Ishikawa (cell line): ENCODE measurements at regions not wholly inside any gene's neighbourhood (a gene's known extent, or its start where the extent isn't known, plus 50 kb on each side); places are given as distances from the start of the nearest gene placed in this dataset.

Experiments
- EP300 ChIP-seq: IDR thresholded peaks from 2 replicates; pipeline ENCODE4 v1.6.1; 2012; ENCODE audit warnings: borderline replicate concordance
- RAD21 ChIP-seq: IDR thresholded peaks from 2 replicates; pipeline ENCODE4 v1.6.1; 2012; ENCODE audit warnings: low read depth
- REST ChIP-seq: IDR thresholded peaks from 2 replicates; pipeline ENCODE4 v1.6.1; 2012; ENCODE audit warnings: low read depth, mild to moderate bottlenecking

GRCh38 chr15:31585240-31585639 is 258.6 kb downstream of the KLF13 start:
- TF ChIP-seq REST (no peak), RAD21 (no peak), EP300 (no peak)
